ENCODE measurements at regions not wholly inside any gene's neighbourhood (a gene's known extent, or its start where the extent isn't known, plus 50 kb on each side); places are given as distances from the start of the nearest gene placed in this dataset.
A peak's percentile ranks its signal among the peaks of the same experiment; 100 is the strongest.

GRCh38 chr1:115499253-115499652 is 142.5 kb upstream of the VANGL1 start:
- intact Hi-C loops (cut with DNase I): no loop called here
- DNase-seq (ENCODE audit: low spot score): no peak
- ATAC-seq: no peak

DNA sequence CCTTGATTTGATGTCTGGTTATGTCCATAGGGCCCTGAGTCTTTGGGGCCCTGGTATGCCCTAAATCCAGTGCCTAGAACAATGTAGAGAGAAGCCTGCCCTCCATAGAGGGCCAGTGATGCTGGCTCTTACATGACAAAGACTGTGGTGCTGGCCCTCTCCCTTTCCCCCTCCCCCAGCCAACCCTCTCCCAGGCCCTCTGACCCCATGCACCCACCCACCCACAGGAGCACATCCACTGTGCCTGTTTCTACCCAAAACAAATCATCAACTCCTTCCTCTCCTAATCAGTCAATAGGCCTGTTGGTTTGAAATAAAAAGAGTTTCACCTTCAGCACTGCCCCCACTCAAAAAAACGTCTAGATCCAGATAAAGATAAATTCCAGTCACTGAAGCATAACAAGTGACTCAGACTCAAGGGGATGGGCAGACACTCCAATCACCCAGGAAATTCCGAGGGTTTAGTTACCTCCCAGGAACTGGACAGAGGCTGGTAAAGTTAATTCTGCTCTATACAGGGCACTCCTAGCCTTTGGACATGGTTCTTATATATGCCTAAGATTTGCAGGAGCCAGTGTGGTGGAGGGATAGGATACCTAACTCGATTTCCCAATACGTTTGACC is 144.8 kb upstream of the VANGL1 start:
- intact Hi-C loops (cut with DNase I): no loop called here
- DNase-seq (ENCODE audit: low spot score): no peak
- ATAC-seq: no peak

DNA sequence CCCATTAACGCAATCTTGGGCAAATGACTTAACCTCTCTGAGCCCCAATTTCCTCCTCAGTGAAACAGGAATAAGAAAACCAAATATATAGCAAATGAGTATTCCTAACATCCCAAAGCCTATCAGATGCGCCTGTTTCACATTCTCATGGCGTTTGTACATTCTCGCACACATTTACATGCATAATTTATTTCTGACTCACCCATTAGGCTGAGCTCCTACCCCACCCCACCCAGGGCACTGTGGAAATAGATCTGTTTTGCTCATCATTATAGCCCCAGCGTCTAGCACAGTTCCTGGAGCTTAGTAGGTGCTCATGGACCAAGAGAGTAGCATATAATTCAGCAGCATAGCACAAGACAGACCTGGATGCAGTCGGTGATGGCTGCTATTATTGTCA is 146.1 kb upstream of the VANGL1 start:
- intact Hi-C loops (cut with DNase I): no loop called here
- ATAC-seq (no peak), DNase-seq (ENCODE audit: low spot score) (no peak)

GRCh38 chr1:115495111-115495510 is 146.7 kb upstream of the VANGL1 start:
- intact Hi-C loops (cut with DNase I): no loop called here
- ATAC-seq (no peak), DNase-seq (ENCODE audit: low spot score) (no peak)

- ATAC-seq (no peak), DNase-seq (ENCODE audit: low spot score) (no peak)
- intact Hi-C loops (cut with DNase I): no loop called here
These were observed 147.9 kb upstream of the VANGL1 start for GRCh38 chr1:115493834-115494233.

GRCh38 chr1:115492880-115493279 is 148.9 kb upstream of the VANGL1 start:
- DNase-seq (ENCODE audit: low spot score) (no peak), ATAC-seq (no peak)
- intact Hi-C loops (cut with DNase I): no loop called here

DNA sequence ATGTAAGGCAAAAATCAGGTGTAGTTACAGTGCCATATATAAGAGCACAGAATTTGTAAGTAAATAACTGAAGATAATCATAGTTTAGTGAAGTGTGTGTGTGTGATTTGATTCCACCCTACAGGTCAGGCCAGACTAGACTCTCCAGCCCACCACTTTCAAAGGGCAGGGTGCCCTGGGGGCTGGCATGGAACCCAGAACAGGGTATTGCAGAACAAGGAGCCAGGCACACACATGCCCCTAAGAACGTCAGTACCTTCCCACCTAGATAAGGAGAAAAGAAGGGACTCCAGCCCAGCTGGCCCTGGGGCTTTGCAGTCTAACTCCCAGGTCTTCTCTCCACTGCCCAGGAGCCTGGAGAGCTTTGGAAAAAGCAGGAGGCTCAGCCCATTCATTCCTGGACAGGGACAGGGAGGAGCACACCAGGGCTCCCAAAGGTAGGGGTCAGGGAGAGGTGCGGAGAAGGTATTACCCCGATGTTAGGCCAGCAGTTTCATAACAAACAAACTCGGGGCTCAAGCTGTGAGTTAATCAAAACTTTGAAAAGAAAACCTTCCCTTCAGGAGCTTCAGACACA is 149.7 kb upstream of the VANGL1 start:
- DNase-seq (ENCODE audit: low spot score): no peak

GRCh38 chr1:115491298-115492018 is 150.3 kb upstream of the VANGL1 start:
- intact Hi-C loops (cut with DNase I): no loop called here
- no peak for ATAC-seq
- no peak for DNase-seq (ENCODE audit: low spot score)

More for the DNA sequence above, 149.7 kb upstream of the VANGL1 start:
- intact Hi-C loops (cut with DNase I): no loop called here
- no peak for ATAC-seq

DNA sequence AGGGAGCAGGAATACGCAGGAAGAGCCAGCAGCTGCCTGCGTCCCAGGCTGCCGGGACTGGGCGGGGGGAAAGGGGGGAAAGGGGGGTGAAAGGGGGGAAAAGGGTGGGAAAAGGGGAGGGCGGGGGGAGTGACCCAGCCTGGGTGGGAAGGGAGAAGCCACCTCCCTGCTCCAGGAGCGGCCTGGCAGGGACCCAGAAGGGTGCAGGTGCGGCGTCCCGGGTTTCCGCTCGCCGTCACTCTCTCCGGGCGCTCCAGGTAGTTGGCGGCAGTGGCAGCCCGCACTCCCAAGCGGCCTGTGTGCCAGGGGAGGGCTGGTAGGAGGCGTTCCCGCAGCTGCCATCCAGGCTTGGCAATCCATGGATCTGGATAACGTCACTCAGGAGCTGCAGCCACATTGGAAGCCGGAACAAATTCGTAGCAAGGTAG is 141.0 kb upstream of the NGF start:
- ATAC-seq: no peak
- intact Hi-C loops (cut with DNase I): no loop called here
- DNase-seq (ENCODE audit: low spot score): no peak

DNA sequence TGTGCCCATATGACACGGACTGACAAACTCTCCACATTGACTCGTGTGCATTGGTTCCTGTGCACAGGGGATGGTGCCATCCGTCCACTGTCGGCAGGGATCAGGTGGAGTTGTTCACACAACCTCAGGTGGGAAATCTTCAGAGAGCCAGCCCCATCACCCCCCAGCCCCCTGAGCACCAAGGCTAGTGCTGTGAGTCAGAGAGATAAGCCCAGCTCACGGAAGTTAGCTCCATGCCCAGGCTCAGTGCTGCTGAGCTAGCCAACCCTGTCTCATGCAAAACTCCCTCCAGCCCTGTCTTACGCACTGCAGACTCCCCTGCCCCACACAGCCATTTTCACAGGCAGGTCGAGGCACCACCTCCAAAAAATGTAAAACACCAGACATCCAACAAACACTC is 139.0 kb upstream of the NGF start:
- DNase-seq (ENCODE audit: low spot score): no peak
- no peak for ATAC-seq
- intact Hi-C loops (cut with DNase I): no loop called here

DNA sequence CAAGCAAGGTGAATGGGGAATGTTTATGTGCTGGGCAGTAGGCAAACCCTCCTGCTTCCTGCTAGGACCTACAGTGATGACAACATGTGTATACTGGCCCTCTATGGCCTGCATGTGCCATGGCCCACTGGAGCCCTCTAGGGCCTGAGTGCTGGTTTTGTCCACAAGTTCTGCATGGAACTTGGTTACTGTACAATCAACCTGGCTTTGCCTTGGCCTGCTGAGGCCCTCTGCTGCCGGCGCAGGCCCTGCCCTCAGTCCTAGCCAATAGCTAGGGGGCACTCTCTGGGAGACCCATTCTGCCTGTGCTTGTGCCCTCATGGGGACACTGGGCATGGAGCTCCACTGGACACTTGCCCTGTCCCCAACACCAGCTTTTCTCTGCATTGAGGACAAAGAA is 138.6 kb upstream of the NGF start:
- no peak for DNase-seq (ENCODE audit: low spot score)
- ATAC-seq: peak; percentile 38
- intact Hi-C loops (cut with DNase I): no loop called here

DNA sequence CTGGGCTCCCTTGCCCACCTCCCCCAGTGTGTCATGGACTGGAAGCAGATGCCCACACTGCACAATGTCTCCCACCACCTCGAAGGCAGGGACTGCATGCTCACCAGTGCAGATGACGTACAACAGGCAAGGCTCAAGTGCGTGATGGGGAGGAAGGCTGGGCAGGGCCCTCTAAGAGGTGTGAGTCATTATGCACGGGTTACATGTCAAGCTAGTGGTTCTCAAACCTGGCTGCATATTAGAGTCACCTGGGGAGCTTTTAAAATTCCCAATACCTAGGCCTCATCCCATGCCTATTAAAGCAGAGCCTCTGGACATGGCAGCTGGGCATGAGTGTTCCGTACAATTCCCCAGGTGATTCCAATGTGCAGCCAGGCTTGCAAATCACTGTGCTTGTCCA is 137.9 kb upstream of the NGF start:
- no peak for ATAC-seq
- intact Hi-C loops (cut with DNase I): no loop called here

GRCh38 chr1:115475252-115475651 is 137.2 kb upstream of the NGF start:
- DNase-seq (ENCODE audit: low spot score) (no peak), ATAC-seq (no peak)
- intact Hi-C loops (cut with DNase I): no loop called here

More for the DNA sequence above, 137.9 kb upstream of the NGF start:
- no peak for DNase-seq (ENCODE audit: low spot score)

DNA sequence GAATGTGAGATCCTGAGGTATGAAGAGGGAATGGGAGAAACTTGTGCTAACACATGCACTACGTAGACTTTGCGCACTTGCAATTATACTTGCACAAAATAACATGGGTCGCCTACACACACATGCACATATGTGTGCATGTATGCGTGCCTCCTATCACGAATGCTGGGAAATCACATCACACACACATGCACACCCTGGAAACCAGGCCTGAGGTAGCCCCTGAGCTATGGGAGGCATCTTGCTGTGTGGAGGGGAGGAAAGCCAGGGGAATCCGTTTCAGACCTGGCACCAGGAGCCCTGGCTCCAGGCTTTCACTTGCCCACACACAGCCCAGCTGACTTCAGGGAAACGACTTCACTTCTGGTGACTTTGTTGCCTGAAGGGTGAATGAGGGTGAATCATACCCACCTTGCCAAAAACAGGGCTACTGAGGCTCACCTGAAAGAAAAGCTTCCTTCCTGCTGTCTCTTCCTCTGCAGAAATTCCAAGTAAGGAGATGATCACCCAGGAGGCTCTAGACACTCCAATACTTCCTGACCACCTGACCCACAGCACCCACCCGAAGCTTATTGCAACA is 136.0 kb upstream of the NGF start:
- intact Hi-C loops (cut with DNase I): no loop called here
- no peak for ATAC-seq
- no peak for DNase-seq (ENCODE audit: low spot score)

GRCh38 chr1:115469703-115470476 is 131.8 kb upstream of the NGF start:
- ATAC-seq (peak; percentile 79), DNase-seq (ENCODE audit: low spot score) (no peak)
- intact Hi-C loops (cut with DNase I): loop anchor here (2.0 kb wide), 1 partner anchor 331 kb away; no protein-coding TSS in a partner anchor

DNA sequence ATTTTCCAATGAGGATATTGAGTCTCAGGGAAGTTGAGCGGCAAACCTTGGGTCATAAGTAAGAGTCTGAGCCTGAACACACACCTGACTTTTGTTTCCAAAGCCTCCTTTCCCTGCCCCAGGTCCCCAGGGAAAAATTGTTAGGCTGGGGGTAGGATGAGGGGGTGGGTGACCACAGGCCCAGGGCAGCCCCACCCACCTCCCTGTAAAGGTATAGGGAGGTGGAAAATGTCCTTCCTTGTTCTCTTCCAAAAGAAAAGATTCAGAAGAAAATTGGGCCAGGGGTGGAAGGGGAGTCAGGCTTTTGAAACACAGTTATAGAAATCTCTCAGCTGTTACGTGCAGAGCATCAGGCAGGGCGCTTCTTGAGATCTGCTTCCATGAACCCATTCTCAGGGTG is 129.7 kb upstream of the NGF start:
- ATAC-seq (no peak), DNase-seq (ENCODE audit: low spot score) (no peak)
- intact Hi-C loops (cut with DNase I): loop anchor here (2.0 kb wide), 1 partner anchor 329 kb away; no protein-coding TSS in a partner anchor

DNA sequence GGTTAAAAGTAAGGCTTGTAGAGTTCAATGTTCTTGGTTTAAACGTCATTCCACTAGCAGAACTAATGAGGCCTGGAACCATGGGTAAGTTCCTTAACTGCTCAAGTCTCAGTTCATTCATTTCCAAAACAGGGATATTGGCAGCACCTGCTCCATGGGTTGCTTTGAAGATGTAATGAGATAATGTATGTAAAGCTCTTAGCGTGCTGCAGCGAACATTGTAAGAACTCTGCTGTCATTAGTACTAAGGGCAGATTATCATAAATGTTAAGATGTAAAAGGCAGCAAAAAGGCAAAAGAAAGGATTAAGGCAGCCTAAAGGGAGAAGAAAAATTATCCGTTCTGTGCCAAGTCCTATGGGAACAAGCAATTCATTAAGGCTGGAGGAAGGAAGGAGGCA is 129.1 kb upstream of the NGF start:
- intact Hi-C loops (cut with DNase I): no loop called here

GRCh38 chr1:115466433-115466832 is 128.4 kb upstream of the NGF start:
- peak; percentile 38 for ATAC-seq
- intact Hi-C loops (cut with DNase I): no loop called here
- no peak for DNase-seq (ENCODE audit: low spot score)

More for the DNA sequence above, 129.1 kb upstream of the NGF start:
- ATAC-seq (no peak), DNase-seq (ENCODE audit: low spot score) (no peak)

GRCh38 chr1:115465802-115466363 is 127.8 kb upstream of the NGF start:
- ATAC-seq (no peak), DNase-seq (ENCODE audit: low spot score) (no peak)
- intact Hi-C loops (cut with DNase I): no loop called here
